ENCODE measurements at regions not wholly inside any gene's neighbourhood (a gene's known extent, or its start where the extent isn't known, plus 50 kb on each side); places are given as distances from the start of the nearest gene placed in this dataset.
A peak's percentile ranks its signal among the peaks of the same experiment; 100 is the strongest.

DNA sequence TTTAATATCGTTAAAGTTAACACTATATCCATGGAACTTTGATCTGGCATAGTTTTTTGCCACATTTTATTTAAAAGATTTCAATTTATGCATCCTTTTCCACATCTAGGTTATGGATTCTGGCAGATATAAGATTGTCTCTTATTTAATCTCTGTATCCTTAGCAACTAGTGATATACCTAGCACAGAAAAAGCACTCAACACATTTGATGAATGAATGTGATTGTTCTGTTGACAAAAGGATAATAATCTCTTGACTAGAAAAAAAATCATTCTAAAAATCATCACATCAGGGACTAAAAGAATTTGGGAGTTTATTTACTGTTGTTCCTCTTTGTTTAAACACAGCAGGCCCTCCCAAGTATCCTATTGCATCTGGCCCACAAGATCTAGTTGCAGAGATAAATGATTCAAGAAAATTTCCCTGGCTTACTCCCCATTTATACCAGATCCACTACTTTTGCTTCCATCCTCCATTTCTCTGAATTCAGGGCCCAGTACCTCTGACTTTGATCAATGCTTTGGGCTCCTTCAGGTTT lies 84.0 kb upstream of the C1GALT1 start:
- Histone ChIP-seq H3K27me3 (no peaks in the 10 kb centered on the region), H3K4me3 (no peak overlapping the region), H3K4me1 (no peaks in the 10 kb centered on the region), H3K36me3 (no peaks in the 10 kb centered on the region), H3K27ac (no peak overlapping the region), H3K9me3 (no peaks in the 10 kb centered on the region)
- intact Hi-C loops (cut with DNase I), result no loop called here
- no peak for DNase-seq
- ATAC-seq, result no peak
- 83% methylated on average over 1 of the region's 1 CpG for WGBS (ENCODE audit: insufficient coverage, low coverage, low lambda C conversion rate, missing lambda C conversion rate)
- TF ChIP-seq POLR2A (IDR thresholded peaks at IDR 0.05), result no peak

DNA sequence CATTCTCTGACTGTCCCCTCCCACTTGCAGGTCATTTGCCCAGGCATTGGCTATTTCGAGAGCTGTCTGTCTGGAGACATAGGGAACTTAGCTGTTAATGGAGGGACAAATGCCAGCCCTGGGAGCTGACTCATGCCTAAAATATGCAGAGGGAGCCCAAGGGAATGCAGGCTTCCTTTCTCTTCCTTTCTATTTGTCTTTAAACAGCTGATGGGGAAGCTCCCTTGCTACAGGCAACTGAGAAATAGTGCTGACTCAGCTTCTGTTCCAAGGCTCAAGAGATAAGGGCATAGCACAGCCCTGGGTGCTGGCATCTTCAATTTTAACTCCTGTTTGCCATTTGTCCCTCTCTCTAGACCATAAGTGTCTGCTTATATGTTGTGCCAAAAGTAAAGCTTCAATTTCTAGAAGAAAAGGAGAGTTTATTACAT lies 82.7 kb upstream of the C1GALT1 start:
- no peak for TF ChIP-seq POLR2A (IDR thresholded peaks at IDR 0.05)
- TF ChIP-seq, protein P1, sequence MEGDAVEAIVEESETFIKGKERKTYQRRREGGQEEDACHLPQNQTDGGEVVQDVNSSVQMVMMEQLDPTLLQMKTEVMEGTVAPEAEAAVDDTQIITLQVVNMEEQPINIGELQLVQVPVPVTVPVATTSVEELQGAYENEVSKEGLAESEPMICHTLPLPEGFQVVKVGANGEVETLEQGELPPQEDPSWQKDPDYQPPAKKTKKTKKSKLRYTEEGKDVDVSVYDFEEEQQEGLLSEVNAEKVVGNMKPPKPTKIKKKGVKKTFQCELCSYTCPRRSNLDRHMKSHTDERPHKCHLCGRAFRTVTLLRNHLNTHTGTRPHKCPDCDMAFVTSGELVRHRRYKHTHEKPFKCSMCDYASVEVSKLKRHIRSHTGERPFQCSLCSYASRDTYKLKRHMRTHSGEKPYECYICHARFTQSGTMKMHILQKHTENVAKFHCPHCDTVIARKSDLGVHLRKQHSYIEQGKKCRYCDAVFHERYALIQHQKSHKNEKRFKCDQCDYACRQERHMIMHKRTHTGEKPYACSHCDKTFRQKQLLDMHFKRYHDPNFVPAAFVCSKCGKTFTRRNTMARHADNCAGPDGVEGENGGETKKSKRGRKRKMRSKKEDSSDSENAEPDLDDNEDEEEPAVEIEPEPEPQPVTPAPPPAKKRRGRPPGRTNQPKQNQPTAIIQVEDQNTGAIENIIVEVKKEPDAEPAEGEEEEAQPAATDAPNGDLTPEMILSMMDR (IDR thresholded peaks at IDR 0.05), result no peak
- H3K4me3 ChIP-seq, result no peak overlapping the region
- ATAC-seq (peak; percentile 76 to 93 (median 84)), DNase-seq (peak in 2 of 3 donors; percentile 44 to 53)
- no peaks in the 10 kb centered on the region for H3K4me1 ChIP-seq
- WGBS (ENCODE audit: insufficient coverage, low coverage, low lambda C conversion rate, missing lambda C conversion rate), result 50% methylated on average over 1 of the region's 1 CpG
- no peaks in the 10 kb centered on the region for H3K36me3 ChIP-seq
- no peak overlapping the region for H3K27ac ChIP-seq
- H3K9me3 ChIP-seq, result no peaks in the 10 kb centered on the region
- intact Hi-C loops (cut with DNase I), result no loop called here
- no peaks in the 10 kb centered on the region for H3K27me3 ChIP-seq

DNA sequence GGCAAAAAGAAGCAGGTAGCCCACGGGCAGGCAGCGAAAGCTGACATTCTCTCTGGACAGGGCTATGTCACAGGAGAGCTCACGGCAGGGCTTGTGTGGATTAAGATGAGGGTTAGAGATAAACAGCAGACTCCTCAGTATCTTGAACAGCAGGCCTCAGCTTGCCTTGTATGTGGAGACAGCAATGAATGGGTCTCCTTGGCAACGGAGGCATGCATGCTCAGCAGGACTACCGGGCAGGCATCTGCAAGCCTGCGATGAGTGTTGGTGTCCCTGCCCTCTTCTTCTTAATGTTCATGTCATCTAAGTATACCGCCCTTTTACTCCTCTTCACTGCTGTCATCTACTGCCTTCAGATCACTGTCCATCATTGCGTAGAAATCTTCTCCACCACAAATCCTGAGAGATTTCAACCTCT lies 81.9 kb upstream of the C1GALT1 start:
- intact Hi-C loops (cut with DNase I), result no loop called here
- H3K27me3 ChIP-seq, result no peaks in the 10 kb centered on the region
- TF ChIP-seq, protein P1 (IDR thresholded peaks at IDR 0.05), result no peak
- no peak for TF ChIP-seq POLR2A (IDR thresholded peaks at IDR 0.05)
- no peak for ATAC-seq
- peak in 1 of 3 donors; percentile 10 for DNase-seq
- H3K4me3 ChIP-seq, result no peak overlapping the region
- WGBS (ENCODE audit: insufficient coverage, low coverage, low lambda C conversion rate, missing lambda C conversion rate), result 92% methylated on average over 6 of the region's 8 CpGs
- H3K27ac ChIP-seq, result no peak overlapping the region
- H3K36me3 ChIP-seq, result no peaks in the 10 kb centered on the region
- H3K4me1 ChIP-seq, result no peaks in the 10 kb centered on the region
- H3K9me3 ChIP-seq, result no peaks in the 10 kb centered on the region

DNA sequence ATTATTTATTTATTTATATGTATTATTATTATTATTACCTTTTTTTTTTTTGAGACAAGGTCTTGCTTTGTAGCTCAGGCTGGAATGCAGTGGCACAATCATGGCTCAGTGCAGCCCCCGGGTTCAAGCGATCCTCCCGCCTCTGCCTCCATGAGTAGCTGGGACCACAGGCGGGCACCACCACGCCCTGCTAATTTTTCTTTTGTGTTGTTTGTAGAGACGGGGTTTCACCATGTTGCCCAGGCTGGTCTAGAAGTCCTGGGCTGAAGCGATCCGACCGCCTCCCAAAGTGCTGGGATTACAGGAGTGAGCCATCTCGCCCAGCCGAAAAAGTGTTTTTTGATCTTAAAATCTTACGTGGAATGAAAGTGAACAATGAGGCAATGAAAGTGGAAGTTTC lies 79.4 kb upstream of the C1GALT1 start:
- H3K4me3 ChIP-seq, result peak overlapping the region in 1 of 3 donors; percentile 0
- TF ChIP-seq POLR2A (IDR thresholded peaks at IDR 0.05), result no peak
- TF ChIP-seq, protein P1 (IDR thresholded peaks at IDR 0.05), result no peak
- H3K27ac ChIP-seq, result no peak overlapping the region
- ATAC-seq, result no peak
- no peaks in the 10 kb centered on the region for H3K9me3 ChIP-seq
- WGBS (ENCODE audit: insufficient coverage, low coverage, low lambda C conversion rate, missing lambda C conversion rate), result 53% methylated on average over 12 of the region's 12 CpGs
- intact Hi-C loops (cut with DNase I), result no loop called here
- no peaks in the 10 kb centered on the region for H3K36me3 ChIP-seq
- H3K4me1 ChIP-seq, result no peaks in the 10 kb centered on the region
- no peaks in the 10 kb centered on the region for H3K27me3 ChIP-seq
- DNase-seq, result no peak

DNA sequence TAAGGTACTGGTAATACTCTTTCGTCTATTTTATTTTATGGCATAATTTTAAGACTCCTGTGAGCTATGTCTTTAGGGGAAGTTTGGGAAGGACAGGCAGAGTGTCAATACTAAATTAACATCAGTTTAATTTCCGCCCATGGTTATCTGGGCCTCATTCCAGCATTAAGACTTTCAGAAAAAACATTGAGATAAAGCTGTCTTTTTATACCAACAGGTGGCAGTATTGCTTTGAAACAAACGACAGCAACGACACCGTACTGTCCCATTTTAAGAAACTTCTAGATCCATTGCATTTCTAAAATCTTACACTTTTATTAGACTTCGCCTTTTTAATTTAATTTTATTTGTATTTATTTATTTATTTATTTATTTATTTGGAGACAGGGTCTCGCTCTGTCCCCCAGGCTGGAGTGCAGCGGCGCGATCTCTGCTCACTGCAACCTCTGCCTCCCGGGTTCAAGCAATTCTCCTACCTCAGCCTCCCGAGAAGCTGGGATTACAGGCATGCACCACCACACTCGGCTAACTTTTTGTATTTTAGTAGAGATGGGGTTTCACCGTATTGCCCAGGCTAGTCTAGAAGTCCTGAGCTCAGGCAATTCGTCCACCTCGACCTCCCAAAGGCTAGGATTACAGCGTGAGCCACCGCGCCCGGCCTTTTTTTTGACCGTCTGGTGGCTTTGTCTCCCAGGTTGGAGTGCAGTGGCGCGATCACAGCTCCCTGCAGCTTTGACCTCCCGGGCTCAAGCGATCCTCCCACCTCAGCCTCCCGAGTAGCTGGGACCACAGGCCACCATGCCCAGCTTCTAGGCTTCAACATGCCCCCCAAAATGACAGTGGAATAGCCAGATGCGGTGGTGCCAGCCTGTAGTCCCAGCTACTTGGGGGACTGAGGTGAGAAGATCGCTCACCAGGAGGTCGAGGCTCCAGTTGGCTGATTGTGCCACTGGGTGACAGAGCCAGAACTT lies 78.7 kb upstream of the C1GALT1 start:
- no peak for DNase-seq
- Histone ChIP-seq H3K27ac (no peak overlapping the region), H3K4me3 (peak overlapping the region in 1 of 3 donors; percentile 0), H3K36me3 (no peaks in the 10 kb centered on the region), H3K9me3 (no peaks in the 10 kb centered on the region), H3K4me1 (no peaks in the 10 kb centered on the region), H3K27me3 (no peaks in the 10 kb centered on the region)
- 69% methylated on average over 23 of the region's 29 CpGs for WGBS (ENCODE audit: insufficient coverage, low coverage, low lambda C conversion rate, missing lambda C conversion rate)
- ATAC-seq, result peak; percentile 79 to 90 (median 86)
- intact Hi-C loops (cut with DNase I), result no loop called here
- TF ChIP-seq POLR2A (IDR thresholded peaks at IDR 0.05), result no peak
- TF ChIP-seq, protein P1 (IDR thresholded peaks at IDR 0.05), result peak; percentile 60 to 73 (median 70)

Data from right lobe of liver (tissue), 6 donors.